WTC11 (cell line): ENCODE measurements at regions not wholly inside any gene's neighbourhood (a gene's known extent, or its start where the extent isn't known, plus 50 kb on each side); places are given as distances from the start of the nearest gene placed in this dataset.

Source experiments
- ATAC-seq: fragments of 200-7000 bp; cut with Tn5 transposase; 2 replicates; pipeline ENCODE4 v1.10.0; 2021; ENCODE audit warnings: mild to moderate bottlenecking, moderate library complexity
- CTCF ChIA-PET: fragments of 300-600 bp; sonication (Branson Sonifier 250); formaldehyde crosslinking; loops from one replicate; lab custom pipeline; 2021; ENCODE audit warnings: antibody characterized with exemption; lab: Charles Lee
- POLR2A ChIA-PET: fragments of 350-600 bp; sonication (Branson Sonifier 250); formaldehyde crosslinking; loops from one replicate; lab custom pipeline; 2021; ENCODE audit warnings: antibody characterized with exemption; lab: Charles Lee
- DNase-seq: peaks from one replicate; pipeline ENCODE4 v3.0.0; 2021; ENCODE audit warnings: low spot score
- H3K27ac Mint-ChIP-seq: 2 replicates; pipeline ENCODE4 v1.8.0; 2021; ENCODE audit warnings: mixed read lengths
- H3K27me3 Mint-ChIP-seq: 2 replicates; pipeline ENCODE4 v1.8.0; 2021; ENCODE audit warnings: low read depth, mild to moderate bottlenecking, moderate library complexity, mixed read lengths
- H3K36me3 Mint-ChIP-seq: 2 replicates; pipeline ENCODE4 v1.8.0; 2021; ENCODE audit warnings: mixed read lengths
- H3K4me1 Mint-ChIP-seq: 2 replicates; pipeline ENCODE4 v1.8.0; 2022; ENCODE audit warnings: mixed read lengths
- H3K4me3 Mint-ChIP-seq: 2 replicates; pipeline ENCODE4 v1.8.0; 2021; ENCODE audit warnings: mild to moderate bottlenecking, moderate library complexity, mixed read lengths
- H3K9me3 Mint-ChIP-seq: 2 replicates; pipeline ENCODE4 v1.8.0; 2021; ENCODE audit warnings: mixed read lengths
- ATF2 ChIP-seq: sonication (generic); formaldehyde crosslinking; IDR thresholded peaks from 2 replicates; pipeline ENCODE4 v1.8.1; 2022; ENCODE audit warnings: low read depth, missing genetic modification reagents, borderline replicate concordance
- ATF3 ChIP-seq: sonication (generic); formaldehyde crosslinking; conservative IDR thresholded peaks from 2 replicates; pipeline ENCODE4 v1.8.1; 2022; ENCODE audit warnings: mild to moderate bottlenecking, missing genetic modification reagents
- CDX4 ChIP-seq: fragments of 250-450 bp; sonication (Bioruptor Pico); IDR thresholded peaks from 2 replicates; pipeline ENCODE4 v1.9.0; 2021; ENCODE audit warnings: moderate library complexity, mild to moderate bottlenecking, inconsistent platforms, borderline replicate concordance
- CTCF ChIP-seq: fragments of 200-600 bp; IDR thresholded peaks from 2 replicates; pipeline ENCODE4 v1.8.0; 2022; ENCODE audit warnings: antibody characterized with exemption
- E2F5 ChIP-seq: sonication (generic); formaldehyde crosslinking; IDR thresholded peaks from 2 replicates; pipeline ENCODE4 v1.8.1; 2022; ENCODE audit warnings: mild to moderate bottlenecking, moderate library complexity, missing genetic modification reagents
- ERG ChIP-seq: fragments of 250-450 bp; sonication (Bioruptor Pico); IDR thresholded peaks from 2 replicates; pipeline ENCODE4 v1.8.0; 2021; ENCODE audit warnings: mild to moderate bottlenecking
- FOXK1 ChIP-seq: sonication (generic); formaldehyde crosslinking; IDR thresholded peaks from 2 replicates; pipeline ENCODE4 v1.8.0; 2022; ENCODE audit warnings: mild to moderate bottlenecking, moderate library complexity, missing genetic modification reagents
- GABPB1 ChIP-seq: sonication (generic); formaldehyde crosslinking; IDR thresholded peaks from 2 replicates; pipeline ENCODE4 v1.8.1; 2023; ENCODE audit warnings: mild to moderate bottlenecking, missing genetic modification reagents
- GRHL2 ChIP-seq: fragments of 250-450 bp; sonication (Bioruptor Pico); IDR thresholded peaks from 2 replicates; pipeline ENCODE4 v1.8.0; 2022; ENCODE audit warnings: mild to moderate bottlenecking, moderate library complexity; ENCODE audit not compliant: insufficient replicate concordance, severe bottlenecking
- JUN ChIP-seq: sonication (generic); formaldehyde crosslinking; IDR thresholded peaks from 2 replicates; pipeline ENCODE4 v1.8.0; 2023; ENCODE audit warnings: mild to moderate bottlenecking, missing genetic modification reagents
- MAX ChIP-seq: sonication (generic); formaldehyde crosslinking; IDR thresholded peaks from 2 replicates; pipeline ENCODE4 v1.8.0; 2022; ENCODE audit warnings: mild to moderate bottlenecking, missing genetic modification reagents
- OVOL2 ChIP-seq: fragments of 250-450 bp; sonication (Bioruptor Pico); IDR thresholded peaks from 2 replicates; pipeline ENCODE4 v1.9.0; 2021; ENCODE audit warnings: mild to moderate bottlenecking, borderline replicate concordance
- SOX15 ChIP-seq: fragments of 250-450 bp; sonication (Bioruptor Pico); IDR thresholded peaks from 2 replicates; pipeline ENCODE4 v1.9.0; 2021; ENCODE audit warnings: mild to moderate bottlenecking
- TCF7 ChIP-seq: sonication (generic); formaldehyde crosslinking; IDR thresholded peaks from 2 replicates; pipeline ENCODE4 v1.8.0; 2022; ENCODE audit warnings: mild to moderate bottlenecking, low read depth, missing genetic modification reagents, moderate library complexity
- TEAD4 ChIP-seq: sonication (generic); formaldehyde crosslinking; IDR thresholded peaks from 2 replicates; pipeline ENCODE4 v1.8.0; 2022; ENCODE audit warnings: mild to moderate bottlenecking, missing genetic modification reagents
- ZBTB21 ChIP-seq: sonication (generic); formaldehyde crosslinking; IDR thresholded peaks from 2 replicates; pipeline ENCODE4 v1.8.1; 2023; ENCODE audit warnings: mild to moderate bottlenecking, missing genetic modification reagents, borderline replicate concordance
- ZNF121 ChIP-seq: sonication (generic); formaldehyde crosslinking; IDR thresholded peaks from 2 replicates; pipeline ENCODE4 v1.8.0; 2023; ENCODE audit warnings: missing genetic modification reagents
- ZNF138 ChIP-seq: sonication (generic); formaldehyde crosslinking; conservative IDR thresholded peaks from 2 replicates; pipeline ENCODE4 v1.8.1; 2022; ENCODE audit warnings: mild to moderate bottlenecking, moderate library complexity, missing genetic modification reagents
- ZNF416 ChIP-seq: fragments of 250-450 bp; sonication (Bioruptor Pico); IDR thresholded peaks from 2 replicates; pipeline ENCODE4 v1.9.0; 2021; ENCODE audit warnings: mild to moderate bottlenecking, inconsistent platforms
- ZNF532 ChIP-seq: fragments of 250-450 bp; sonication (Bioruptor Pico); IDR thresholded peaks from 2 replicates; pipeline ENCODE4 v1.9.0; 2021; ENCODE audit warnings: mild to moderate bottlenecking, borderline replicate concordance

- H3K9me3 Mint-ChIP-seq: peaks cover 2% of the 10 kb centered on the region; the same call in 1 of the 2 replicates
- 0 out of 2 replicates have a peak, but pooled peaks cover 2% of the 10 kb centered on the region for H3K27me3 Mint-ChIP-seq
Observed at GRCh38 chr22:47996446-47996857, 1234.0 kb downstream of the TBC1D22A start.

GRCh38 chr22:47995718-47996117, 1233.3 kb downstream of the TBC1D22A start:
- peaks cover 3% of the 10 kb centered on the region; the same call in 1 of the 2 replicates for H3K9me3 Mint-ChIP-seq
- H3K27ac Mint-ChIP-seq: no peak overlapping the region
- ChIA-PET CTCF (no interaction called here), POLR2A (no interaction called here)
- 0 out of 2 replicates have a peak, but pooled peaks cover 2% of the 10 kb centered on the region for H3K27me3 Mint-ChIP-seq
- DNase-seq (no peak), ATAC-seq (no peak)
- no peak overlapping the region for H3K4me3 Mint-ChIP-seq
- H3K4me1 Mint-ChIP-seq: peaks cover 8% of the 10 kb centered on the region; the same call in 1 of the 2 replicates
- no peaks in the 10 kb centered on the region; the same call in 1 of the 2 replicates for H3K36me3 Mint-ChIP-seq
- TF ChIP-seq MAX (no peak), GRHL2 (no peak), ZNF532 (CRISPR knock-in tag) (no peak), FOXK1 (CRISPR knock-in tag) (no peak), TEAD4 (CRISPR knock-in tag) (no peak), E2F5 (no peak), ERG (CRISPR knock-in tag) (no peak), ZNF121 (CRISPR knock-in tag) (no peak), SOX15 (CRISPR knock-in tag) (no peak), GABPB1 (no peak), ZBTB21 (CRISPR knock-in tag) (no peak), JUN (CRISPR knock-in tag) (no peak)

More at GRCh38 chr22:47996446-47996857, 1234.0 kb downstream of the TBC1D22A start:
- no peak for ATAC-seq
- no peak for DNase-seq
- CTCF ChIA-PET: no interaction called here
- H3K36me3 Mint-ChIP-seq: no peaks in the 10 kb centered on the region; the same call in 1 of the 2 replicates
- peaks cover 8% of the 10 kb centered on the region; the same call in 1 of the 2 replicates for H3K4me1 Mint-ChIP-seq
- no peak for TF ChIP-seq ATF3 (CRISPR knock-in tag)
- TF ChIP-seq CTCF: no peak
- no peak for TF ChIP-seq ATF2 (CRISPR knock-in tag)
- TF ChIP-seq TCF7: no peak
- no peak for TF ChIP-seq CDX4 (CRISPR knock-in tag)
- no peak for TF ChIP-seq OVOL2 (CRISPR knock-in tag)
- TF ChIP-seq ZNF138 (CRISPR knock-in tag): no peak
- no peak for TF ChIP-seq ZNF416 (CRISPR knock-in tag)
- TF ChIP-seq, all 79 proteins: peak for 0
- no peak overlapping the region for H3K4me3 Mint-ChIP-seq
- no peak overlapping the region for H3K27ac Mint-ChIP-seq
- POLR2A ChIA-PET: no interaction called here
